H1 (cell line): ENCODE measurements at regions not wholly inside any gene's neighbourhood (a gene's known extent, or its start where the extent isn't known, plus 50 kb on each side); places are given as distances from the start of the nearest gene placed in this dataset.

ENCODE experiments used
- CTCF ChIA-PET: fragments of 300-600 bp; sonication (Branson Sonifier 250); formaldehyde crosslinking; loops from one replicate; lab custom pipeline; 2021; ENCODE audit not compliant: partially characterized antibody; lab: Charles Lee
- POLR2A ChIA-PET: fragments of 300-600 bp; sonication (Branson Sonifier 250); formaldehyde crosslinking; loops from one replicate; lab custom pipeline; 2021; ENCODE audit warnings: inconsistent platforms; ENCODE audit not compliant: partially characterized antibody; lab: Charles Lee
- DNase-seq, 2 experiments: peaks; one replicate each; pipeline versions ENCODE4 v3.0.0 to v3.0.0-alpha.2; 2010 to 2022; ENCODE audit warnings: low spot score in 2 of 2, low read depth in 1 of 2, mixed read lengths in 1 of 2
- FAIRE-seq: peaks from 2 replicates; lab custom pipeline; 2011; peaks lifted over from hg19 to GRCh38; lab: Jason Lieb, UNC
- H2AFZ ChIP-seq: 2 replicates; pipeline ENCODE4 v1.8.1; 2012; ENCODE audit warnings: low read length, inconsistent platforms
- H2AK5ac ChIP-seq: 2 replicates; pipeline ENCODE4 v1.6.1; 2013; ENCODE audit warnings: low read depth, low read length
- H2BK120ac ChIP-seq: replicated peaks from 2 replicates; pipeline ENCODE3; 2013; ENCODE audit warnings: low read depth, low read length, inconsistent platforms
- H2BK12ac ChIP-seq: 2 replicates; pipeline ENCODE4 v1.6.1; 2013; ENCODE audit warnings: low read depth, low read length
- H2BK15ac ChIP-seq: 2 replicates; pipeline ENCODE4 v1.6.1; 2013; ENCODE audit warnings: low read length
- H2BK20ac ChIP-seq: 2 replicates; pipeline ENCODE4 v1.6.1; 2013; ENCODE audit warnings: low read length
- H2BK5ac ChIP-seq: 2 replicates; pipeline ENCODE4 v1.6.1; 2013; ENCODE audit warnings: low read depth, low read length
- H3K14ac ChIP-seq: 2 replicates; pipeline ENCODE4 v1.6.1; 2013; ENCODE audit warnings: inconsistent platforms; ENCODE audit not compliant: insufficient read length
- H3K18ac ChIP-seq: 2 replicates; pipeline ENCODE4 v1.6.1; 2013; ENCODE audit warnings: low read length; ENCODE audit errors: extremely low read depth
- H3K23ac ChIP-seq: 2 replicates; pipeline ENCODE4 v1.6.1; 2013; ENCODE audit warnings: inconsistent platforms; ENCODE audit not compliant: insufficient read length
- H3K23me2 ChIP-seq: 2 replicates; pipeline ENCODE4 v1.6.1; 2013; ENCODE audit warnings: low read depth, low read length
- H3K27ac ChIP-seq: 2 replicates; pipeline ENCODE4 v1.6.1; 2011; ENCODE audit warnings: low read depth, low read length, inconsistent platforms
- H3K27me3 ChIP-seq, 4 experiments: replicated peaks in 1 of 4; 1 replicate in 1 of 4; 2 replicates in 3 of 4; pipeline versions ENCODE4 v1.6.1 to v1.8.1; 2011 to 2013; ENCODE audit warnings: low read length in 3 of 4, mild to moderate bottlenecking in 3 of 4, inconsistent platforms in 2 of 4, mixed read lengths in 2 of 4, moderate library complexity in 1 of 4; ENCODE audit not compliant: control insufficient read depth in 3 of 4, insufficient read depth in 3 of 4; ENCODE audit errors: extremely low read depth in 1 of 4
- H3K36me3 ChIP-seq, 4 experiments: 2 replicates each; pipeline versions ENCODE4 v1.6.1 to v1.8.1; 2011 to 2013; ENCODE audit warnings: mild to moderate bottlenecking in 4 of 4, low read length in 3 of 4, moderate library complexity in 2 of 4, control low read depth in 1 of 4, inconsistent platforms in 1 of 4; ENCODE audit not compliant: insufficient read depth in 4 of 4, control insufficient read depth in 2 of 4
- H3K4ac ChIP-seq: replicated peaks from 2 replicates; pipeline ENCODE3; 2013; ENCODE audit warnings: low read length, low read depth, mixed read lengths, inconsistent platforms; ENCODE audit not compliant: insufficient read length
- H3K4me1 ChIP-seq, 4 experiments: replicated peaks in 1 of 4; 1 replicate in 1 of 4; 2 replicates in 3 of 4; pipeline versions ENCODE4 v1.6.1 to v1.8.1; 2011 to 2013; ENCODE audit warnings: low read length in 3 of 4, inconsistent platforms in 2 of 4, mixed read lengths in 1 of 4; ENCODE audit not compliant: insufficient read depth in 4 of 4, control insufficient read depth in 3 of 4
- H3K4me2 ChIP-seq, 2 experiments: 2 replicates each; pipeline versions ENCODE4 v1.6.1 to v1.8.1; 2011 to 2013; ENCODE audit warnings: low read depth in 2 of 2, low read length in 2 of 2, control low read depth in 1 of 2, inconsistent platforms in 1 of 2, mild to moderate bottlenecking in 1 of 2; ENCODE audit not compliant: insufficient read depth in 1 of 2
- H3K4me3 ChIP-seq, 4 experiments: fragments of 200-600, 300-600 bp in 1 of 4; sonication (generic), shearing (Covaris generic), sonication (Bioruptor Twin) in 1 of 4; 2 replicates each; pipeline versions ENCODE4 v1.5.1 to v1.8.1; 2011 to 2016; ENCODE audit warnings: low read length in 4 of 4, low read depth in 3 of 4, control low read depth in 2 of 4, inconsistent platforms in 2 of 4, mild to moderate bottlenecking in 2 of 4, mixed read lengths in 1 of 4, moderate library complexity in 1 of 4; ENCODE audit not compliant: insufficient read depth in 2 of 4; ENCODE audit errors: extremely low read depth in 1 of 4
- H3K56ac ChIP-seq: replicated peaks from 2 replicates; pipeline ENCODE3; 2013; ENCODE audit warnings: low read depth, mild to moderate bottlenecking, mixed read lengths, low read length, inconsistent platforms; ENCODE audit not compliant: insufficient read length
- H3K79me1 ChIP-seq: 2 replicates; pipeline ENCODE4 v1.6.1; 2013; ENCODE audit warnings: low read depth, low read length, control low read depth
- H3K79me2 ChIP-seq, 2 experiments: 2 replicates each; pipeline versions ENCODE4 v1.6.1 to v1.8.1; 2012 to 2013; ENCODE audit warnings: low read length in 2 of 2, mild to moderate bottlenecking in 2 of 2, inconsistent platforms in 1 of 2; ENCODE audit not compliant: insufficient read depth in 2 of 2, control insufficient read depth in 1 of 2
- H3K9ac ChIP-seq, 4 experiments: replicated peaks in 1 of 4; 1 replicate in 1 of 4; 2 replicates in 3 of 4; pipeline versions ENCODE4 v1.6.1 to v1.8.1; 2011 to 2013; ENCODE audit warnings: low read depth in 3 of 4, low read length in 3 of 4, control low read depth in 2 of 4, mild to moderate bottlenecking in 2 of 4, moderate library complexity in 2 of 4, inconsistent platforms in 1 of 4; ENCODE audit errors: extremely low read depth in 1 of 4
- H3K9me3 ChIP-seq, 2 experiments: 2 replicates each; pipeline versions ENCODE4 v1.6.1 to v1.8.1; 2012 to 2013; ENCODE audit warnings: mild to moderate bottlenecking in 2 of 2, moderate library complexity in 2 of 2, control low read depth in 1 of 2, inconsistent platforms in 1 of 2, low read depth in 1 of 2, low read length in 1 of 2, mixed read lengths in 1 of 2; ENCODE audit not compliant: insufficient read depth in 2 of 2
- H4K20me1 ChIP-seq, 2 experiments: replicated peaks in 1 of 2; 2 replicates each; pipeline versions ENCODE3 to v1.8.1; 2011 to 2013; ENCODE audit warnings: inconsistent platforms in 2 of 2, low read length in 2 of 2, mild to moderate bottlenecking in 1 of 2; ENCODE audit not compliant: insufficient read depth in 2 of 2, control insufficient read depth in 1 of 2
- H4K5ac ChIP-seq: 2 replicates; pipeline ENCODE4 v1.6.1; 2013; ENCODE audit warnings: low read length, low read depth, mixed read lengths, inconsistent platforms; ENCODE audit not compliant: insufficient read length
- H4K8ac ChIP-seq: 2 replicates; pipeline ENCODE4 v1.8.0; 2013; ENCODE audit warnings: mild to moderate bottlenecking, moderate library complexity, low read length, inconsistent platforms; ENCODE audit not compliant: insufficient read depth; ENCODE audit errors: extremely low read depth
- H4K91ac ChIP-seq: replicated peaks from 2 replicates; pipeline ENCODE3; 2013; ENCODE audit warnings: low read length, mixed read lengths, inconsistent platforms; ENCODE audit not compliant: insufficient read length
- CHD7 ChIP-seq: fragments of 300-600 bp; sonication (generic); IDR thresholded peaks from 2 replicates; pipeline ENCODE4 v1.7.1; 2012; ENCODE audit warnings: low read length, moderate library complexity, mild to moderate bottlenecking, inconsistent platforms; ENCODE audit not compliant: insufficient replicate concordance
- TAF1 ChIP-seq: IDR thresholded peaks from 2 replicates; pipeline ENCODE4 v1.6.1; 2011; ENCODE audit warnings: mild to moderate bottlenecking, low read depth, low read length

GRCh38 chr7:13414181-13414580, 575.3 kb downstream of the ETV1 start:
- H4K5ac ChIP-seq, result no peak overlapping the region
- FAIRE-seq, result no peak
- no peak overlapping the region for H3K4me2 ChIP-seq
- H3K18ac ChIP-seq, result no peak overlapping the region
- H4K20me1 ChIP-seq, result no peaks in the 10 kb centered on the region
- no peak overlapping the region for H4K91ac ChIP-seq
- H2AFZ ChIP-seq, result no peak overlapping the region
- H3K27me3 ChIP-seq, result no peaks in the 10 kb centered on the region
- no peak for DNase-seq
- no peaks in the 10 kb centered on the region for H3K79me2 ChIP-seq
- no peak overlapping the region for H3K14ac ChIP-seq
- H3K4me1 ChIP-seq, result no peaks in the 10 kb centered on the region
- no peak overlapping the region for H2BK120ac ChIP-seq
- no peak overlapping the region for H3K9ac ChIP-seq
- no peak overlapping the region for H2BK5ac ChIP-seq
- H2BK20ac ChIP-seq, result no peak overlapping the region
- no peak overlapping the region for H3K4ac ChIP-seq
- no peak overlapping the region for H3K56ac ChIP-seq
- H3K36me3 ChIP-seq, result no peaks in the 10 kb centered on the region
- no peak overlapping the region for H4K8ac ChIP-seq
- H2BK12ac ChIP-seq, result no peak overlapping the region
- ChIA-PET POLR2A (no interaction called here), CTCF (no interaction called here)
- no peak overlapping the region for H3K23ac ChIP-seq
- no peak overlapping the region for H3K4me3 ChIP-seq
- H2AK5ac ChIP-seq, result no peak overlapping the region
- no peaks in the 10 kb centered on the region for H3K79me1 ChIP-seq
- 0 out of 4 replicates have a peak, but pooled peaks cover 0 to 3% of the 10 kb centered on the region in 2 experiments for H3K9me3 ChIP-seq
- no peak overlapping the region for H3K27ac ChIP-seq
- no peak overlapping the region for H2BK15ac ChIP-seq
- H3K23me2 ChIP-seq, result no peaks in the 10 kb centered on the region
- TF ChIP-seq CHD7, result no peak
- no peak for TF ChIP-seq TAF1
